NCI-H2029 (cell line): ENCODE measurements at regions not wholly inside any gene's neighbourhood (a gene's known extent, or its start where the extent isn't known, plus 50 kb on each side); places are given as distances from the start of the nearest gene placed in this dataset.
"Not testable (repeated sequence)": the region's sequence is repeated elsewhere in the genome, so short reads cannot be mapped to it uniquely, and the experiment has no call there.

ENCODE experiments used
- DNase-seq: peaks from one replicate; lab custom pipeline; 2025; lab: John Stamatoyannopoulos, UW

GRCh38 chr11:112650527-112650926 lies 310.7 kb upstream of the NCAM1 start:
- no peak for DNase-seq

GRCh38 chr11:112651386-112651785 lies 309.8 kb upstream of the NCAM1 start:
- no peak for DNase-seq

GRCh38 chr11:112652786-112653390 lies 308.3 kb upstream of the NCAM1 start:
- DNase-seq = no peak

GRCh38 chr11:112655371-112655770 lies 305.8 kb upstream of the NCAM1 start:
- no peak for DNase-seq

- DNase-seq = no peak
Observed at GRCh38 chr11:112656772-112657428, 304.3 kb upstream of the NCAM1 start.

- no peak for DNase-seq
Observed at GRCh38 chr11:112658431-112658878, 302.8 kb upstream of the NCAM1 start.

GRCh38 chr11:112661146-112661545 lies 300.1 kb upstream of the NCAM1 start:
- DNase-seq = no peak

- DNase-seq = no peak
Observed at GRCh38 chr11:112661571-112661970, 299.6 kb upstream of the NCAM1 start.

GRCh38 chr11:112662554-112662953 lies 298.7 kb upstream of the NCAM1 start:
- no peak for DNase-seq

- DNase-seq = no peak
Observed at GRCh38 chr11:112663947-112664634, 297.1 kb upstream of the NCAM1 start.

- DNase-seq = no peak
Observed at GRCh38 chr11:112665291-112665690, 295.9 kb upstream of the NCAM1 start.

GRCh38 chr11:112666253-112666652 lies 295.0 kb upstream of the NCAM1 start:
- DNase-seq = no peak

- DNase-seq = no peak
Observed at GRCh38 chr11:112670806-112671570, 290.2 kb upstream of the NCAM1 start.

- not testable (repeated sequence) for DNase-seq
Observed at GRCh38 chr11:112673401-112673800, 287.8 kb upstream of the NCAM1 start.

- no peak for DNase-seq
Observed at GRCh38 chr11:112685111-112685510, 276.1 kb upstream of the NCAM1 start.

GRCh38 chr11:112689851-112690250 lies 271.4 kb upstream of the NCAM1 start:
- DNase-seq = no peak

GRCh38 chr11:112693781-112694180 lies 267.4 kb upstream of the NCAM1 start:
- peak; percentile 0 for DNase-seq

- no peak for DNase-seq
Observed at GRCh38 chr11:112694245-112694644, 267.0 kb upstream of the NCAM1 start.

GRCh38 chr11:112694813-112695212 lies 266.4 kb upstream of the NCAM1 start:
- DNase-seq = peak; percentile 58

- no peak for DNase-seq
Observed at GRCh38 chr11:112697391-112698178, 263.6 kb upstream of the NCAM1 start.

GRCh38 chr11:112705148-112705547 lies 256.1 kb upstream of the NCAM1 start:
- DNase-seq = no peak

- no peak for DNase-seq
Observed at GRCh38 chr11:112706863-112707262, 254.4 kb upstream of the NCAM1 start.
